Testis (tissue), 2 donors: ENCODE measurements at regions not wholly inside any gene's neighbourhood (a gene's known extent, or its start where the extent isn't known, plus 50 kb on each side); places are given as distances from the start of the nearest gene placed in this dataset.
"Not testable (repeated sequence)": the region's sequence is repeated elsewhere in the genome, so short reads cannot be mapped to it uniquely, and the experiment has no call there.

ENCODE experiments used
- DNase-seq: peaks from one replicate; pipeline ENCODE4 v3.0.0-alpha.2; 2019
- H3K27ac ChIP-seq, 2 donors: fragments of 200-600 bp; sonication (generic); one replicate each; pipeline ENCODE4 v1.5.1; 2019
- H3K27me3 ChIP-seq: fragments of 200-600 bp; sonication (generic); one replicate; pipeline ENCODE4 v1.5.1; 2019
- H3K36me3 ChIP-seq: fragments of 200-600 bp; sonication (generic); one replicate; pipeline ENCODE4 v1.5.1; 2017; ENCODE audit warnings: low read depth; ENCODE audit errors: missing control alignments
- H3K4me1 ChIP-seq: fragments of 200-600 bp; sonication (generic); one replicate; pipeline ENCODE4 v1.5.1; 2019
- H3K4me3 ChIP-seq, 2 donors: fragments of 200-600 bp; sonication (generic); one replicate each; pipeline ENCODE4 v1.5.1; 2017 to 2019
- H3K9me3 ChIP-seq: fragments of 200-600 bp; sonication (generic); one replicate; pipeline ENCODE4 v1.5.1; 2017
- CTCF ChIP-seq, 3 experiments: fragments of 450-650 bp in 2 of 3; fragments of 200-600 bp in 1 of 3; sonication (generic) in 1 of 3; IDR thresholded peaks; one replicate each; pipeline ENCODE4 v1.5.1; 2016 to 2019; ENCODE audit warnings: antibody characterized with exemption in 3 of 3, mild to moderate bottlenecking in 2 of 3, moderate library complexity in 1 of 3
- POLR2A ChIP-seq: fragments of 450-650 bp; IDR thresholded peaks from one replicate; pipeline ENCODE4 v1.6.1; 2017; ENCODE audit warnings: antibody characterized with exemption, mild to moderate bottlenecking, moderate library complexity
- WGBS, 2 donors: methylation state at CpG; one replicate each; pipeline ENCODE4 v1.1.5; 2018; 5-methylcytosine and 5-hydroxymethylcytosine counted together
- intact Hi-C: fragments of 100-400 bp; cut with DNase I; formaldehyde crosslinking; loops from one replicate; pipeline ENCODE4 v1.15.1; 2023; ENCODE audit warnings: low total_unique reads

- TF ChIP-seq POLR2A (no peak), CTCF (IDR thresholded peaks at IDR 0.05) (no peak)
- Histone ChIP-seq H3K27ac (no peak overlapping the region), H3K4me3 (no peak overlapping the region), H3K36me3 (no peaks in the 10 kb centered on the region), H3K27me3 (no peaks in the 10 kb centered on the region), H3K9me3 (no peaks in the 10 kb centered on the region), H3K4me1 (no peaks in the 10 kb centered on the region)
- DNase-seq: no peak
- intact Hi-C loops: no loop called here
- 84 to 87% methylated on average over 4 of the region's 4 CpGs for WGBS, 2 donors
These were observed 284.9 kb upstream of the ECI2 start for GRCh38 chr6:4420160-4420865.

- intact Hi-C loops: no loop called here
- DNase-seq: no peak
- WGBS, 2 donors: 0 to 79% methylated on average over 1 of the region's 1 CpG
These were observed 280.2 kb upstream of the ECI2 start for GRCh38 chr6:4415549-4415948.

GRCh38 chr6:4414078-4414477 lies 278.7 kb upstream of the ECI2 start:
- WGBS, 2 donors: 57 to 84% methylated on average over 6 of the region's 6 CpGs
- intact Hi-C loops, H3K9me3 ChIP-seq, H3K4me1 ChIP-seq, DNase-seq, H3K4me3 ChIP-seq, H3K27ac ChIP-seq, H3K36me3 ChIP-seq, H3K27me3 ChIP-seq: not testable (repeated sequence)

More at GRCh38 chr6:4415549-4415948, 280.2 kb upstream of the ECI2 start:
- Histone ChIP-seq H3K4me1 (no peaks in the 10 kb centered on the region), H3K36me3 (no peaks in the 10 kb centered on the region), H3K27me3 (no peaks in the 10 kb centered on the region), H3K4me3 (no peak overlapping the region), H3K9me3 (no peaks in the 10 kb centered on the region), H3K27ac (no peak overlapping the region)
- TF ChIP-seq CTCF (IDR thresholded peaks at IDR 0.05): no peak
- no peak for TF ChIP-seq POLR2A

- intact Hi-C loops: no loop called here
- TF ChIP-seq CTCF (IDR thresholded peaks at IDR 0.05) (no peak), POLR2A (no peak)
- no peak for DNase-seq
These were observed 277.7 kb upstream of the ECI2 start for GRCh38 chr6:4413073-4413472.

GRCh38 chr6:4412488-4412887 lies 277.1 kb upstream of the ECI2 start:
- Histone ChIP-seq H3K4me3 (no peak overlapping the region), H3K27ac (no peak overlapping the region), H3K36me3 (no peaks in the 10 kb centered on the region), H3K9me3 (no peaks in the 10 kb centered on the region), H3K4me1 (no peaks in the 10 kb centered on the region), H3K27me3 (no peaks in the 10 kb centered on the region)
- DNase-seq: no peak
- WGBS, 2 donors: 88 to 96% methylated on average over 2 of the region's 2 CpGs
- TF ChIP-seq POLR2A: no peak
- TF ChIP-seq CTCF (IDR thresholded peaks at IDR 0.05): no peak
- intact Hi-C loops: no loop called here

More at GRCh38 chr6:4413073-4413472, 277.7 kb upstream of the ECI2 start:
- Histone ChIP-seq H3K4me3 (no peak overlapping the region), H3K27ac (no peak overlapping the region), H3K9me3 (no peaks in the 10 kb centered on the region), H3K4me1 (no peaks in the 10 kb centered on the region), H3K27me3 (no peaks in the 10 kb centered on the region), H3K36me3 (no peaks in the 10 kb centered on the region)
- 60 to 68% methylated on average over 3 of the region's 3 CpGs for WGBS, 2 donors
